Fibroblast of skin of right quadriceps (primary cell): ENCODE measurements at regions not wholly inside any gene's neighbourhood (a gene's known extent, or its start where the extent isn't known, plus 50 kb on each side); places are given as distances from the start of the nearest gene placed in this dataset.
"Not testable (repeated sequence)": the region's sequence is repeated elsewhere in the genome, so short reads cannot be mapped to it uniquely, and the experiment has no call there.

Source experiments
- DNase-seq: peaks from one replicate; pipeline ENCODE4 v3.0.0-alpha.2; 2013

- no peak for DNase-seq
These were observed 399.3 kb upstream of the MYT1L start for GRCh38 chr2:2730301-2730833.

- no peak for DNase-seq
These were observed 398.2 kb upstream of the MYT1L start for GRCh38 chr2:2729246-2729645.

GRCh38 chr2:2728635-2729034 lies 397.6 kb upstream of the MYT1L start:
- DNase-seq: no peak

GRCh38 chr2:2727876-2728511 lies 396.9 kb upstream of the MYT1L start:
- no peak for DNase-seq

- DNase-seq: no peak
These were observed 395.1 kb upstream of the MYT1L start for GRCh38 chr2:2726163-2726562.

- no peak for DNase-seq
These were observed 392.0 kb upstream of the MYT1L start for GRCh38 chr2:2723064-2723463.

GRCh38 chr2:2721296-2721835 lies 390.3 kb upstream of the MYT1L start:
- DNase-seq: no peak

- DNase-seq: not testable (repeated sequence)
These were observed 389.7 kb upstream of the MYT1L start for GRCh38 chr2:2720806-2721205.

- no peak for DNase-seq
These were observed 389.3 kb upstream of the MYT1L start for GRCh38 chr2:2720351-2720750.

GRCh38 chr2:2719781-2720180 lies 388.7 kb upstream of the MYT1L start:
- DNase-seq: no peak

- no peak for DNase-seq
These were observed 387.9 kb upstream of the MYT1L start for GRCh38 chr2:2719015-2719414.

- DNase-seq: no peak
These were observed 386.3 kb upstream of the MYT1L start for GRCh38 chr2:2717406-2717805.

GRCh38 chr2:2716771-2717170 lies 385.7 kb upstream of the MYT1L start:
- DNase-seq: no peak

- DNase-seq: no peak
These were observed 384.2 kb upstream of the MYT1L start for GRCh38 chr2:2715036-2715818.

GRCh38 chr2:2714408-2714807 lies 383.3 kb upstream of the MYT1L start:
- no peak for DNase-seq

GRCh38 chr2:2709431-2709770 lies 378.3 kb upstream of the MYT1L start:
- no peak for DNase-seq

GRCh38 chr2:2708575-2709430 lies 377.7 kb upstream of the MYT1L start:
- DNase-seq: no peak

- DNase-seq: no peak
These were observed 376.3 kb upstream of the MYT1L start for GRCh38 chr2:2707206-2707991.

GRCh38 chr2:2706306-2706705 lies 375.2 kb upstream of the MYT1L start:
- DNase-seq: no peak

GRCh38 chr2:2705871-2706270 lies 374.8 kb upstream of the MYT1L start:
- DNase-seq: no peak

GRCh38 chr2:2704428-2705090 lies 373.5 kb upstream of the MYT1L start:
- DNase-seq: no peak
